ENCODE measurements at regions not wholly inside any gene's neighbourhood (a gene's known extent, or its start where the extent isn't known, plus 50 kb on each side); places are given as distances from the start of the nearest gene placed in this dataset.

DNA sequence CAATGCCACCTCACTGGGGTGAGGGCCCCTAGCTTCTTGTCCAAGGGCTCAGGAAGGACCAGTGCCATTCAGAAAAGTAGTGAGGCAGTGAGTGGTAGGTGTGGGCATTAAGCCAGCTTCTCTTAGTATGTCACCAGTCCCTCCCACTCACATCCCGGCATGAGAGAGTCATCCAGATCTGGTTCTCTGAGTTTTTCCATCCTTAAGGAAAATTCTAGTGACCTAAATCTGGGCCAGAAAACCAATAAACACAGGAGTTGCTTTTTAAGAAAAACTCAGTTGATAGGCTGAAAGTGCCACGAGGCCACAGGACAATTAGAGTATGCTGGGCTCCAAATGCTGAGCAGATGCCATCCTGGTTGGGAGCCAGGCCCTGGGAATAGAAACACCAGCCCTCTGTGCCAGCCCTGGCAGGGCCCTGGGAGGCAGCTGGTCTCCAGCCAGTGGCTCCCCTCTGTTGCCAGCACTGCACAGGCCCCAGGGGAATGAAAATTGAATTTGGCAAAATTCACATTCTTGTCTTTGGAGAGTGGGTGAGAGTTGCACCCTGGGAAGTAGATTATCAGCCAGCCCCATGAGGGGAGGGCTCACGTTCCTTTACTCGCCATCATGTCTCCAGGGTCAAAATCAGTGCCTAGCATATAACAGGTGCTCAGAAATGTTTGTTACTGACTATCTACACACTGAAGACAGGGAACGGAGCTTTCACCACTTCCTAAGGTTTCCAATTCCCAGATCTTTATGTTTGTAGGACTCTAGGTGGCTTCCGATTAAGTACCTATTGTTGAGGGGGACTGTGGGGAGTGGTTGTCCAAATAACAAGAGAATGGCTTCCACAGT, 52.8 kb downstream of the FAM43A start:
- no peak for DNase-seq (ENCODE audit: low spot score)

DNA sequence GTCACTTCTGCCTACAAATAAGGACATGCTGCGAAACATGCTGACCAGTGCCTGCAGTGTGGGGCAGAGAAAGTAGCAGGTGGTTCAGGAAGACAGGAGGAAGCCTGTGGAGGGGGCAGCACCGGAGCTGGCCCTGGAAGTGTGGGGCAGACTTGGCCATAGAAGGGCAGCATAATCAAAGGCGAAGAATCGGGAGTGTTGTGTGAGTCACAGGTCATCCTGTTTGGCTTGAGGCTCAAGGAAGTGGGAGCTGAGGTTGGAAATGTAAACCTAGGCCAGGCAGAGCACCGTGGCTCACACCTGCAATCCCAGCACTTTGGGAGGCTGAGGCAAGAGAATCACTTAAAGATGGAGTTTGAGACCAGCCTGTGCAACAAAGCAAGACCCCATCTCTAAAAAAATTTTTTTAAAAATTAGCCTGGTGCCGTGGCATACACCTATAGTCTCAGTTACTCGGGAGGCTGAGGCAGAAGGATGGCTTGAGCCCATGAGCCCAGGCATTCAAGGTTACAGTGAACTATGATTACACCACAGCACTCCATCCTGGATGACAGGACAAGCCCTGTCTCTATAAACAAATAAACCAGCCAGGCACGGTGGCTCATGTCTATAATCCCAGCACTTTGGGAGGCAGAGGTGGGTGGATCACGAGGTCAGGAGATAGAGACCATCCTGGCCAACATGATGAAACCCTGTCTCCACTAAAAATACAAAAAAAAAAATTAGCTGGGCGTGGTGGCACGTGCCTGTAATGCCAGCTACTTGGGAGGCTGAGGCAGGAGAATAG, 54.0 kb downstream of the FAM43A start:
- DNase-seq (ENCODE audit: low spot score) = no peak

DNA sequence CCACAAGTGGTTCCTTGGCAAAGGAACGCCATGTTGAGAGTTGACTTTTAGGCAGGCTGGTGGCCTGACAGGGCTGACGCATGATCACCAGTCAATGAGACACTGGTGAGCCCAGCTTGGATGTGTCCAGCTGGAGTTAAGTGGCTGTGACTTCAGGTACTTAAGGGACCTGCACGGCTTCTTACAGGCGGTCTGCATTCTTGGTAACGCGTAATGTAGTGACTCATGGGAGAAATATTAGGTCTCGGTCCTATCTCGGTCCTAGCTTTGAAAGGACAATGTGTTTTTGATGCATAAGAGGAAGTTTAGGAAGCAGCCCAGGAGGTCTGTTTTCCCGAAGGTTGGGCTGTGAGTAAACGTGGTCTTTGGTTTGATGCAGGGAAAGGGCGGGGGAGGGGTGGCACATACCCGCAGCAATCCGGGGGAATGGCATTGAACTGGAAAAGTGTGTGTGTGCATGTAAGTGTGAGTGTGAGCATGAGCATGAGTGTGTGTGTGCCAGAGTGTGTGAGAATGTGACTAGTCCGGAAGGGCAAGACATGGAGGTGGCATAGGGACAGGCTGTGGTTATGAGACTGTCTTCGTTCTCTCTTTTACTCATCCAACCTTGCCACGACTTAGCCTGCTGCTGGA, 55.3 kb downstream of the FAM43A start:
- DNase-seq (ENCODE audit: low spot score) = no peak

DNA sequence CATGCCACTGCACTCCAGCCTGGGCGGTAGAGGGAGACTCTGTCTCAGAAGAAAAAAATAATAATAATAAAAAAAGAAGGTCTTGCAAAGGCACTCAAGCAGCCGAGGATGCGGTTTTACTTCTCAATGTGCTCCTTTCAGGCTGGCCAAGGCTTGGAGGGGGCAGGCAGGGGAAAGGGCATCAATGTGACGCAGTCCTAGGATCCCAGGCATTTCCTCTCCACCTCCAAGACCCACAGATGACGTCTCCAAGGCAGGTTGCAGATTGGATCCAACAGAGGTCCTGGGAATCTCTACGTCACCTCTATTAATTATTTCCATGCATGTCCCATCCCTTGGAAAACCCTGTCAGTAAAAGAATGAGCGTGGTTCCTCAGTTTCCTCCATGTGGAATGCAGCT, 56.2 kb downstream of the FAM43A start:
- no peak for DNase-seq (ENCODE audit: low spot score)

DNA sequence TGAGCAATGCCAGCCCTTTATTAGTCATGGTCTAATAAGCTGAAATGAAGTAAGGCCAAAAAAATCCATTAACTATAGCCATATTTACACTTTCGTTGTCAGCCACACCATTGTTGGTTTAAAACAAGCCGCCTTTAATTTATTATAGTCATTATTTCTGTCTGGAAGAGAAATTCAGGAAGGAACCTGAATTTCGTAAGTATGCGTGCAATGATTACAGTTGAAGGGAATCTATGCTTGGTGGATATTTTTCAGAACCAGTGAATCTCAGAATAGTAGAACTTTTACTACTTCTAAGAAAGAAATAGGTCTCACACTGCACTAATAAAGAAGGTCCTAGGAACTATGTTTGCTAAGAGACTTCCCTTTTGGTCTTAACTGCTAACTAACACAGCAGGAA, 59.1 kb downstream of the FAM43A start:
- no peak for DNase-seq (ENCODE audit: low spot score)

DNA sequence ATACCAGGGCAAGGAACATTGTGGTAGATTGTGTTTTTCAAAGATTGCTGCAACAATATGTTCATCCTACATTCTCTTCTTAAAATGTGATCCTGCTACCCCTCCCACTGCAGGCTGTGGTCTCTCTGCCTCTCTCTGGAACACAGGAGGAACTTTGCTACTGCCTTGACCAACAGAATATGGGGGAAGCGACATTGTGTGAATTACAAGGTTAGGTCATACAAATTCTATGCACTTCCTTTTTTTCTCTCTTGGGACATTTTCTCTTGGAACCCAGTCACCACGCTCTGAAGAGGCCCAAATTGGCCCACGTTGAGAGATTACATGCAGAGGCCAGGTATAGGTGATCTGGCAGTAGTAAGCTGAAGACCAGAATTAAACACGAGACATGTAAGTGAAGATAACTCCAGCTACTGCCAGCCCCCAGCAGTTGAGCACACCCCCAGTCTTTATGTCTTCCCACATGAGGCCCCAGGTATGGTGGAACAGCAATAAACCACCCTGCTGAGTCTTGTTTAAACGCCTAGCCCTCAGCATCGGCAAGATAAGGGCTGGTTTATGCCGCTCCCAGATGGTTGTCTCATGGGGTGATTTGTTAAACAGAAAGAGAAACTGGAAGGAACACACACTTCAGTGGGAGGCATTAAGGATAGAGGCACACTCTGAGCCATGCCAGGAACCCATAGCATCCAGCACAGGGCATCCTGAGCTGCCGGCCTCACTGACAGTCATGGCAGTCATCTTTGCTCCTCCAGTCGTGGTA, 59.9 kb downstream of the FAM43A start:
- DNase-seq (ENCODE audit: low spot score) = no peak

DNA sequence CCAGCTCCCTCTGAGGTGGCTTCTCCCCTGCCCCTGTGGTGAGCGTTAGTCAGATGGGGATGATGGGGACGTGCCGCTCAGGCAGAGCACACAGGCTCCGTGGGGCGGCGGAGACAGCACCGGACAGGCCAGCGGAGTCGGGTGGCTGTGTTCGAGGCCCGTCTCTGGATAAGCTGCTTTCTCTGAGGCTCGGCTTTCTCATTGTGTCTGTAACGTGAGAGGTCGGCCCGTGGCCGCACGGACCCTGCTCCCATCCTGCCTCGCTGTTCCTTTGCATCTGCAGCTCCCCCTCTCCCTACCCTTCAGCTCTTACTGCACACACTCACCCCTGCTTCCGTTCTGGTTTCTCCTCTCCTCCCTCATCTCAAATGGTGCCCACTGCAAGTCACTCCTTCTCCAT, 62.5 kb downstream of the FAM43A start:
- DNase-seq (ENCODE audit: low spot score) = no peak

DNA sequence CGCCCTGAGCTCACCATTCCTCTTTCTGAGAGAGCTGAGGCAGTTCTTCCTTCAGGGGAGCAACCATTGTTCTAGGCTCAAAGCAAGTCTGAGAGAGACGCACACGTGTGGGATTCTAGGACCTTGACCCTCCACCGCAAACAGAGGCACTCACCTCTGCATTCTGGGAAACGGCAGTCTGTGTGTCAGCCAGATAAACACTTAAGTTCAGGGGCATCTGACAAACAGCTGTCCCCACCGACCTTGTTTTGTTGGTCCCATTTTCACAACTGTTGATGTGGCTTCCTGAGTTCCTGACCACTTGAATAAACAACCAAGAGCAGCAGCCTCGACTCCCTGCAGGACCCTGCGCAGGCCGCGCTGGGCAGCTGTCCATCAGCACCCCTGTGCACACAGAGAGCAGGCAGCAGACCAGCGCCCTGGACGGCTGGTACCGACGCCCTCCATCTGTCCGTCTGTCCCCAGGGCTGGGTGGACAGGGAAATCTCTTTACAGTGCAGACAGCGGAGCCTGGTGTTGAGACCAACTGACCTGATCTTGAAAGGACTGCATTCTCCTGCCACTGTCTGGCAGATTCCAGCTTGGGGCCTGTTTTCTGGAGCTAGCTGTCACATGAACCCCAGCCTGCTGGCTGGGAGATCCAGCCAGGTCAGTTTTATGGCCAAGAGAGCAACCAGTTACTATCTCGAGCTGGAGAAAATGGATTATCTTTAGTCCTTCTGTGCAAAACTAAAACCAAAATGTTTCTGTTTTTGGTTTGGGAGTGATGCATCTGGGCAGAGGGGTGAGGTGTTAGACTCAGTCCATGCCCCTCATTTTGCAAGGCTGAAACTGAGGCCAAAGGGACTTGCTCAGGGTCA, 64.2 kb downstream of the FAM43A start:
- peak; percentile 27 for DNase-seq (ENCODE audit: low spot score)

DNA sequence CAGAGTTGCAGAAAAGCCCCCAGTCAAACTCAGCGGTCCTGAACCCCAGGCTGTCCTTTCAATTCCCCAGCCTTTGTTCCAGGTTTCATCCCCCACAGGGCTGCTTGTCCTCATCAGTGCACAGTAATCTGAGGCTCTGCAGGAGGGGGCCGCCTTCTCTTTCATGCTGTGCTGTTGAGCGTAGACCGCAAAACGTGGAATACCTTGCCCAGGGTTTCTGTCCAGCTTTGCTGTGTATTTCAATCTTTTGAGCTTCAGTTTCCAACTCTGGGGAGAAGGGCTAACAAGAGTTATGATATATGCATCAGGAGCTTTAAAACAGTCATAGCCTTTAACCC, 64.8 kb downstream of the FAM43A start:
- DNase-seq (ENCODE audit: low spot score) = no peak

DNA sequence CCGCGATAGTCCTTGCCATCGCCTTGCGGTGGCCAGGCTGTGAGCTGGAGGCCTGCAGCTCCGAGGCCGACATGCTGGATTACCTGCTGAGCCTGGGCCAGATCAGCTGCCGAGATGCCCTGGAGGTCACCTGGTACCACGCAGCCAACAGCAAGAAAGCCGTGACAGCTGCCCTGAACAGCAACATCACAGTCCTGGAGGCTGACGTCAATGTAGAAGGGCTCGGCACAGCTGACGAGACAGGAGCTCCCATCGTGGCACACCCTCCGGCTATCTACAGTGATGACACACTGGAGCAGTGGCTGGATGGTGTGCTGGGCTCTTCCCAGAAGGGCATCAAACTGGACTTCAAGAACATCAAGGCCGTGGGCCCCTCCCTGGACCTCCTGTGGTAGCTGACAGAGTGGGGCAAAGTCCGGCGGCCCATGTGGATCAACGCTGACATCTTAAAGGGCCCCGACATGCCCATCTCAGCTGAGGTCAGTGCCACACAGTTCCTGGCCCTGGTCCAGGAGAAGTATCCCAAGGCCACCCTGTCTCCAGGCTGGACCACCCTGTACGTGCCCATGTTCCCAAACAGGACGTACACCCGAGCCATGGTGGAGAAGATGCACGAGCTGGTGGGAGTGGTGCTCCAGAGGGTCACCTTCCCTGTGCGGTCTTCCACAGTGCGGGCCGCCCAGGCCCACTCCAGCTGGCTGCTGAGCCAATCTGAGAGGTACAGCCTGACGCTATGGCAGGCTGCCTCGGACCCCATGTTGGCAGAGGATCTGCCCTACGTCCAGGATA, 70.2 kb downstream of the FAM43A start:
- DNase-seq (ENCODE audit: low spot score) = no peak

DNA sequence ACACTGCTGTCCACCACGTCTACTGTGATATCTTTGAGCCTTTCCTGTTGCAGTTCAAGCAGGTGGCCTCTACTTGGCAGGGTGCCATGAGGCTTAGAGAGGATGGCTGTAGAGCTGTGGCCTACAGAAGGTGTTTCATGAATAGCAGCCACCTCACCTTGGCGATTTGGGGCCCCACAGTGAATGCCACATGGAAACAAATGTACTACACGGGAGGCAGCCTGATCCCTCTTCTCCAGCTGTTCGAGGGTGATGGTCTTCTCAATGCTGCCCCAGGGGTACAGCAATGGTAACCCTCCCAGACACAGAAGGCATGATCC, 70.7 kb downstream of the FAM43A start:
- no peak for DNase-seq (ENCODE audit: low spot score)

DNA sequence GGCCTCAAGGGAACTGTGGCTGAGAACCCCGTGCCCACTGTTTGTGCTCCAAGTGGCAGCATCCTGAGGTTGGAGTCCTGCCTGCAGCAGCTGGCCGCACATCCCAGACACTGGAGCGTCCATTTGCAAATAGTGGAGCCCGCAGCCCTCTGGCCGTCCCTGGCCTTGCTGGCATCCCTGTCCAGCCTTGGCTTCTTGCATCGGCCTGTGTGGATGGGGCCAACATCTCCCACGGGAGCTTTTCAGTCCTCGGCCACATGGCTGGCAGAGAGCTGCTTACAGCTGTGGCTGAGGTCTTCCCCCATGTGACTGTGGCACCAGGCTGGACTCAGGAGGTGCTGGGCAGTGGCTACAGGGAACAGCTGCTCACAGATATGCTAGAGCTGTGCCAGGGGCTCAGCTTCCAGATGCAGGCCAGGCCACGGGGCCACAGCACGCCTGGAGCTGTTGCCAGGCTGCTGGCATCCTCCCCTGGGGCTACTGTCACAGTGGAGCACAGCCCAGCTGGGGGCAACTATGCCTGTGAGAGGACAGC, 71.2 kb downstream of the FAM43A start:
- DNase-seq (ENCODE audit: low spot score) = no peak

DNA sequence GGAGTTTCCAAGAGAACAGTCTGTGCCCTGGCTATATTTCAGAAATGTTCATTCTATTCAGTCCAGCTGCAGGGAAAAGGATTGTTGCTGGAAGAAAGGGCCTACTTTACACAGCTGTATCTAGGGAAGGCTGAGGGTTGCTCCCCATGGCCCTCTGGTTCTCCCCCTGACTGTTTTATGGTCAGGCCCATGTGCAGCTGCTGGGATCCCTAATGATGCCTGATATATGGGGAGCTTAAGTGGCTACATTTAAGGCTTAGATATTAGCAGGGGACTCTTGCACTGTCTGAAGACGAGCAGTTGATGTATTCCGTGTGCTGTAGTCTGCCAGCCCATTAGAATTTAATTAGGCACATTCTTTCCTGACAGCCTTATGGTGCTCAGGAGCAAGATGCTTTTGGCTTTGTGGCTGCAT, 72.0 kb downstream of the FAM43A start:
- no peak for DNase-seq (ENCODE audit: low spot score)

DNA sequence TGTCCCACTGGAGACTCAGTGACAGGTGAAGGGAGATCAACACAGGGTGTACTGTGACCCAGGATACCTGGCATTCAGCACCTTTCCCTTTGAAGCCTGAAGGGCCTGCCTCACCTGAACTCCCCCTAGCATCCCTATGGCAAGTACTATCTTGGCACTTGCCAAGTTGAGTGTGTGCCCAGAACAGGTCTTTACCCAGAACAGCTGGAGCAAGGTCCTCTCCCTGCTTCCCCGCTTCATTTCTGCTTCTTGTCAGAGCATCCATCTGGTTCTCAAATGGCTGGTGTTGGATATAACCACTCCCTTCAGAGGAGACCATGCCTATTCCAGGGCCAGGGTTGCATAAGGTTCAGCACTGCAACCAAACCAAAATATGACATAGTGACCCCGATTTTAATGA, 73.0 kb downstream of the FAM43A start:
- DNase-seq (ENCODE audit: low spot score) = no peak

DNA sequence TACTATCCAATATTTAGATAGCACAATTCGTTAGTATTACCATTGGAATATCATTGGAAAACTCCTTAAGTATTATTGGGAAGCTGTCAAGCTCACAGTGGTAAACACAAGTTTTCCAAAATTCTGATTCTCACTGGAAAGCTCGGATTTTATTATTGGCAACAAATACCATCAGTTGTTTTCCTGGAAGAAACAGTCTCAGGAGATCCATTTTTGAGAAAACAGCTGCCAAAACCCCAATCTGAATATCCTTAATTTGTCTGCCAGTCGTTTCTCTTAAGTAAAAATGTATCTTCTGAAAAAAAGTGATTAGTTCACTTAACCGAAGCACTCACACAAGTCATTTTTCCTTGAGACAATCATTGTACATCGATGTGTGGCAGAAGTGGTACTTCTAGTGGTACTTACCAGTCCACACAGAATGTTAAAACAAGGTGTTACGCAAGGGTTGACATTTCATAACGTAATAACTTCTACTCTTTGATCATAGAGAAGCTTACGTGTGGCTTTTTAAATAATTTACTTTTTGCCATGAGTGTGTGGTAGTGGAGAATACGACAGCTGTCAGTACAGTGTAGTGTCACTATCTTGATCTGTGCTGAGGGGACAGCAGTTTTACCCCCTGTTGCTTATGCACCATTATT, 74.9 kb downstream of the FAM43A start:
- no peak for DNase-seq (ENCODE audit: low spot score)

DNA sequence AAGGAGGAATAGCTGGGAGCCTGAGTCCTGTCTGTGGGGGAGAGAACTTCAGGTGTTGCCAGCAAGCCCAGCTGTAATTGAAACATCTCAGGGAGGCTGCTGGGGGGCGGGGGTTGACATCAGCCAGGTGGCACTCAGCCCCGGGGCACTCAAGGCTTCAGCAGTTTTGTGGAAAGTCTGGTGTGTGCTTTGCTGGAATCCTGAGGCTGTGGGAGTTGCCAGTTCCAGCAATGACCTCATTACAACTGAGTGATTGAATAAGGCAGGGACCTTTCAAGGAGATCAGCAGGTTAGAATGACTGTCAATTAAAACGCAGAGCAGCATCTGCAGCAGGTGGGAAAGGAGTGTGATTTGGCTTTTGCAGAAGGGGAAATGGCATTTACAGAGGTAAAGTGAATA, 75.7 kb downstream of the FAM43A start:
- DNase-seq (ENCODE audit: low spot score) = no peak

DNA sequence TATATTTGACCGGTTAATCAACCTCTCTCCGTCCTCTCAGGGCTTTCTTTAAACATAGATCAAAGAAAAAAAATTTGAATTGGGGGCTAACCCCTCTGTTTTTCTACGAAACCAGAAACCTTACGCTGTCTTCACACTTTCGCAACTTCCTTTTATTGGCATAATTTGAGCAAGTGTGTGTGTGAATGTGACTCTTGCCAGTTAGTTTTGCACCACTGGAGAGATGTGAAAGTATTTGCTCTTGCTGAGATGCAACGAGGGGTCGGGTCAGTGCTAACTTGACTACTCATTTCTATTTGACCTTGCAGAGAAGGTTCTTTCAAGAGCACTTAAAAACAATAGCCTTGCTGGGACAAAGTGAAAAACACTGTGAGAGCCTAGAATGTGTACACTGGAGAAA, 81.2 kb downstream of the FAM43A start:
- DNase-seq (ENCODE audit: low spot score) = no peak

DNA sequence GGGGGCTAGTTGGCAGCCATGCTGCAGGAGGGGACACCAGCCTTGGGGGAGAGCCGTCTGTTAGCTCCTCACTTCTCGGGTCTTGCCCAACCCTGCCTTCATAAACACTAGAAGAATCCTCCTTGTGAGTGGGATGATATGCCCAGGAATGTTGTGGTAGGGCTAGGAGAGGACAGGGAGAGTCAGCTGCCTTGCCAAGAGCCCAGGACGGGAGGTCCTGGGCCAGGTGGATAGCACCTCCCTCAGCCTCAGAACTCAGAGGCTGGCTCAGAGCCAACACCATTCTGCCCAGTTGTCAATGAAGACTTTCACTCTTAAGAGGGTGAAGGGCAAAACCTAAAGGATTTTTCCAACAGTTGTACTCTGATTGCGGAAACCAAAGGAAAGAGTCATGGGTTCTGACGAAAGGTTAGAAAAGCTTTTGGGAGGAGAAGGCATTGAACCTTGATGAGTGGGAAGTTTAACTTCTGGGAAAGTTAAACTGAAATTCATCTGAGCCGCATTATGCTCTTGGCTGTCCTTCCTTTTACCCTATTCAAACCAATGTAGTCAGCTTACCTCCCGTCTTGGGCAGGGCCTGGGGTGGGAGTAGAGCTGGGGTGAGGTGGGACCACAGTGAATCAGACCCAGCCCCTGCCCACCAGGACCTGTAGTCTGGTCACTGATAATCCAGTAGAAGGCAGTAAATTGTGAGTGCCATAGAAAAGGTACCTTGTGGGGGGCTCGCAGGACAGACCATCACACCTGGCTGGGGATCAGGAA, 81.9 kb downstream of the FAM43A start:
- no peak for DNase-seq (ENCODE audit: low spot score)

DNA sequence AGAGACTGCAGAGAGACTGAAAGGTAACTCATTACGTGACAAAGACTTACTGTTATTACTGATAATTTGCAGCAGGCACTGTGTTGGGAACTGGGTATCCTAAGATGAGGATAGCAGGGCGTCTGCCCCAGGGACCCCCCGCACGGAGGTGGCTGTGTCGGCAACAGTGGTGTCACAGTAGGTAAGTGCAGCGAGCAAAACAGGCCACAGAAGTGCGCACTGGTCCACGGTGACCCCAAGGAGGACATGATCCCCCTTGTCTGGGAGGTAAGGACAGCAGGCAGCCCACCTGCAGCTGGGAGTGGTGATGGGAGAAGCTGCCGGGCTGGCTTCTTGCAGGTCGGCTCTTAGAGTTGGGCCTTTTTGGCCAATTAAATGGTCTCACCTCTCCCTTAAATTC, 82.9 kb downstream of the FAM43A start:
- no peak for DNase-seq (ENCODE audit: low spot score)
